OCI-LY7 (cell line): ENCODE measurements at regions not wholly inside any gene's neighbourhood (a gene's known extent, or its start where the extent isn't known, plus 50 kb on each side); places are given as distances from the start of the nearest gene placed in this dataset.

Source experiments
- BruUV-seq: library from RNA; stranded (reverse); fragments of 400-500 nt; replicated peaks from 2 replicates; lab custom pipeline; 2021; lab: Mats Ljungman, UMichigan
- CTCF ChIA-PET: fragments of 300-600 bp; sonication (Branson Sonifier 250); formaldehyde crosslinking; loops from one replicate; lab custom pipeline; 2022; ENCODE audit warnings: antibody characterized with exemption; ENCODE audit not compliant: unreplicated experiment; lab: Charles Lee
- POLR2A ChIA-PET: fragments of 300-600 bp; sonication (Branson Sonifier 250); formaldehyde crosslinking; loops from one replicate; lab custom pipeline; 2022; ENCODE audit warnings: antibody characterized with exemption; lab: Charles Lee
- DNase-seq: peaks from one replicate; pipeline ENCODE4 v3.0.0-alpha.2; 2015; ENCODE audit warnings: low spot score
- H2AFZ ChIP-seq: fragments of 200-600 bp; sonication (generic), shearing (Covaris generic); 2 replicates; pipeline ENCODE4 v1.6.1; 2014; ENCODE audit warnings: mild to moderate bottlenecking, antibody characterized with exemption, low read length, moderate library complexity
- H3K27ac ChIP-seq: fragments of 200-600 bp; sonication (generic); 2 replicates; pipeline ENCODE4 v1.5.1; 2014; ENCODE audit warnings: mixed run types, low read depth, mild to moderate bottlenecking, moderate library complexity, low read length, inconsistent platforms; ENCODE audit not compliant: poor library complexity, severe bottlenecking
- H3K36me3 ChIP-seq: fragments of 200-600 bp; sonication (generic); 2 replicates; pipeline ENCODE4 v1.6.1; 2014; ENCODE audit warnings: mild to moderate bottlenecking, antibody characterized with exemption, low read length, moderate library complexity, mixed read lengths; ENCODE audit not compliant: insufficient read depth
- H3K4me1 ChIP-seq: fragments of 200-600 bp; sonication (generic); 2 replicates; pipeline ENCODE4 v1.5.1; 2014; ENCODE audit warnings: mild to moderate bottlenecking, low read length; ENCODE audit not compliant: insufficient read depth, poor library complexity, severe bottlenecking
- H3K4me2 ChIP-seq: fragments of 200-600 bp; sonication (generic); 2 replicates; pipeline ENCODE4 v1.6.1; 2014; ENCODE audit warnings: mild to moderate bottlenecking, low read length
- H3K4me3 ChIP-seq: fragments of 200-600 bp; sonication (generic); 2 replicates; pipeline ENCODE4 v1.5.1; 2014; ENCODE audit warnings: mild to moderate bottlenecking, low read depth, low read length; ENCODE audit not compliant: poor library complexity, severe bottlenecking
- H3K79me2 ChIP-seq: fragments of 200-600 bp; sonication (generic); 2 replicates; pipeline ENCODE4 v1.6.1; 2016; ENCODE audit warnings: low read depth, mild to moderate bottlenecking, low read length, moderate library complexity, mixed read lengths; ENCODE audit not compliant: insufficient read depth
- H3K9me2 ChIP-seq: fragments of 200-600 bp; sonication (generic); 2 replicates; pipeline ENCODE4 v1.6.1; 2016; ENCODE audit warnings: mild to moderate bottlenecking, low read length, mixed read lengths; ENCODE audit not compliant: insufficient read depth
- H3K9me3 ChIP-seq: fragments of 200-600 bp; sonication (generic); 2 replicates; pipeline ENCODE4 v1.6.1; 2014; ENCODE audit warnings: mild to moderate bottlenecking, mixed run types, low read length, mixed read lengths
- H4K20me1 ChIP-seq: fragments of 200-600 bp; sonication (generic); 2 replicates; pipeline ENCODE4 v1.6.1; 2014; ENCODE audit warnings: mild to moderate bottlenecking, antibody characterized with exemption, low read length, moderate library complexity, mixed read lengths; ENCODE audit not compliant: insufficient read depth
- CTCF ChIP-seq: fragments of 200-600 bp; sonication (generic); conservative IDR thresholded peaks from 2 replicates; pipeline ENCODE4 v1.5.1; 2014; ENCODE audit warnings: mild to moderate bottlenecking, antibody characterized with exemption, low read length, moderate library complexity, mixed read lengths
- EZH2phosphoT487 ChIP-seq: fragments of 200-600 bp; sonication (generic); IDR thresholded peaks from 2 replicates; pipeline ENCODE4 v1.6.1; 2018; ENCODE audit warnings: low read depth, borderline replicate concordance, mild to moderate bottlenecking, mixed run types, antibody characterized with exemption, low read length, moderate library complexity, mixed read lengths
- intact Hi-C: fragments of 100-400 bp; cut with micrococcal nuclease; formaldehyde crosslinking; loops from one replicate; pipeline ENCODE4 v1.10.0; 2022; ENCODE audit not compliant: unreplicated experiment

DNA sequence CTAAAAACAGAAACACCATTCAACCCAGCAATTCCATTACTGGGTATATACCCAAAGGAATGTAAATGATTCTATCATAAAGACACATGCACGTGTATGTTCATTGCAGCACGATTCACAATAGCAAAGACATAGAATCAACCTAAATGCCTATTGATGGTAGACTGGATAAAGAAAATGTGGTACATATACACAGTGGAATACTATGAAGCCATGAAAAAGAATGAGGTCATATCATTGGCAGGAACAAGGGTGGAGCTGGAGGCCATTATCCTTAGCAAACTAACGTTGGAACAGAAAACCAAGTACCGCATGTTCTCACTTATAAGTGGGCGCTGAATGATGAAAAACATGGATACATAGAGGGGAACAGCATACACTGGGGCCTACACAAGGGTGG is 77.2 kb upstream of the MYOCD start:
- H3K36me3 ChIP-seq, result no peaks in the 10 kb centered on the region
- intact Hi-C loops, result no loop called here
- H3K4me3 ChIP-seq, result no peak overlapping the region
- ChIA-PET POLR2A (interaction anchor here (0.6 kb wide), 1 partner anchor 358 kb away, joined by 3 read pairs; no protein-coding TSS in a partner anchor), CTCF (no interaction called here)
- BruUV-seq, result no TSS peak
- H3K4me2 ChIP-seq, result no peak overlapping the region
- H3K27ac ChIP-seq, result no peak overlapping the region
- H2AFZ ChIP-seq, result no peak overlapping the region
- no peak for DNase-seq
- H3K4me1 ChIP-seq, result no peaks in the 10 kb centered on the region
- H3K79me2 ChIP-seq, result no peaks in the 10 kb centered on the region
- TF ChIP-seq CTCF, result no peak
- TF ChIP-seq EZH2phosphoT487, result no peak
- H3K9me3 ChIP-seq, result no peaks in the 10 kb centered on the region
- no peaks in the 10 kb centered on the region for H3K9me2 ChIP-seq
- no peaks in the 10 kb centered on the region for H4K20me1 ChIP-seq

DNA sequence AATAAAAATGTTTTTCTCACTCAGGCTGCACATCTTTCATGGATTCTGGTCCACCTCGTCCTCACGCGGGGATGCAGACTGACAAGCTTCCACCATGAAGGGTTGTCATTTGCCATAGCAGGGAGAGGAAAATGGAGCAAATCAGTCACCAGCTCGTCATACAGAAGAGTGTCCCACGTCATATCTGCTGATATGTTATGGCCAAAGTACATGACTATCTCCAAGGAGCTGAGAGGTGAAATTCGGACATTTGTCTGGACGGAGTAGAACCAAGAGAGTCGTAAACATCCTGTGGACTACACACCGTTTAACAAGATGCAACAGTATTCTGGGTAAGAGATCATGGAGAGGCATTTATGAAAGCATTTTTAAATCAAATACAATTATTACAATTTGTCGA is 75.3 kb upstream of the MYOCD start:
- POLR2A ChIA-PET, result interaction anchor here (0.5 kb wide), 1 partner anchor 128 kb away, joined by 4 read pairs; no protein-coding TSS in a partner anchor
- TF ChIP-seq CTCF (no peak), EZH2phosphoT487 (no peak)
- no TSS peak for BruUV-seq
- Histone ChIP-seq H3K4me2 (no peak overlapping the region), H4K20me1 (no peaks in the 10 kb centered on the region), H3K27ac (no peak overlapping the region), H3K4me1 (no peaks in the 10 kb centered on the region), H3K36me3 (no peaks in the 10 kb centered on the region), H3K9me2 (no peaks in the 10 kb centered on the region), H2AFZ (no peak overlapping the region), H3K9me3 (no peaks in the 10 kb centered on the region), H3K4me3 (no peak overlapping the region), H3K79me2 (no peaks in the 10 kb centered on the region)
- intact Hi-C loops, result no loop called here
- no peak for DNase-seq
- CTCF ChIA-PET, result no interaction called here

- POLR2A ChIA-PET, result no interaction called here
- Histone ChIP-seq H3K4me3 (no peak overlapping the region), H4K20me1 (no peaks in the 10 kb centered on the region), H3K27ac (no peak overlapping the region), H3K9me2 (no peaks in the 10 kb centered on the region), H3K79me2 (no peaks in the 10 kb centered on the region), H3K36me3 (no peaks in the 10 kb centered on the region), H3K4me2 (no peak overlapping the region), H3K4me1 (no peaks in the 10 kb centered on the region), H3K9me3 (no peaks in the 10 kb centered on the region), H2AFZ (no peak overlapping the region)
- CTCF ChIA-PET, result no interaction called here
- intact Hi-C loops, result no loop called here
- no TSS peak for BruUV-seq
- TF ChIP-seq CTCF (no peak), EZH2phosphoT487 (no peak)
- no peak for DNase-seq
Observed at GRCh38 chr17:12591021-12591735, 74.5 kb upstream of the MYOCD start.
